ENCODE measurements at regions not wholly inside any gene's neighbourhood (a gene's known extent, or its start where the extent isn't known, plus 50 kb on each side); places are given as distances from the start of the nearest gene placed in this dataset.

- TF ChIP-seq ZFX (IDR thresholded peaks at IDR 0.05; ENCODE audit: borderline replicate concordance) = no peak
- no peak for TF ChIP-seq CTCF (IDR thresholded peaks at IDR 0.05)
- no peak overlapping the region for H3K27ac ChIP-seq
Measured at GRCh38 chr5:116695681-116696080, 121.1 kb upstream of the SEMA6A start.

GRCh38 chr5:116686438-116686837, 111.8 kb upstream of the SEMA6A start:
- no peak overlapping the region for H3K27ac ChIP-seq
- no peak for TF ChIP-seq ZFX (IDR thresholded peaks at IDR 0.05; ENCODE audit: borderline replicate concordance)
- no peak for TF ChIP-seq CTCF (IDR thresholded peaks at IDR 0.05)

GRCh38 chr5:116685931-116686330, 111.3 kb upstream of the SEMA6A start:
- H3K27ac ChIP-seq = no peak overlapping the region
- TF ChIP-seq CTCF (IDR thresholded peaks at IDR 0.05) (no peak), ZFX (IDR thresholded peaks at IDR 0.05; ENCODE audit: borderline replicate concordance) (no peak)

GRCh38 chr5:116685069-116685468, 110.4 kb upstream of the SEMA6A start:
- no peak overlapping the region for H3K27ac ChIP-seq

GRCh38 chr5:116681334-116682013, 106.9 kb upstream of the SEMA6A start:
- no peak overlapping the region for H3K27ac ChIP-seq
- TF ChIP-seq ZFX (IDR thresholded peaks at IDR 0.05; ENCODE audit: borderline replicate concordance) = no peak
- TF ChIP-seq CTCF (IDR thresholded peaks at IDR 0.05) = no peak

More at GRCh38 chr5:116685069-116685468, 110.4 kb upstream of the SEMA6A start:
- TF ChIP-seq CTCF (IDR thresholded peaks at IDR 0.05) = no peak
- TF ChIP-seq ZFX (IDR thresholded peaks at IDR 0.05; ENCODE audit: borderline replicate concordance) = no peak

- TF ChIP-seq CTCF (IDR thresholded peaks at IDR 0.05) = no peak
- TF ChIP-seq ZFX (IDR thresholded peaks at IDR 0.05; ENCODE audit: borderline replicate concordance) = no peak
- H3K27ac ChIP-seq = no peak overlapping the region
Measured at GRCh38 chr5:116675626-116675910, 100.9 kb upstream of the SEMA6A start.

GRCh38 chr5:116674881-116675625, 100.4 kb upstream of the SEMA6A start:
- TF ChIP-seq CTCF (IDR thresholded peaks at IDR 0.05) = no peak
- TF ChIP-seq ZFX (IDR thresholded peaks at IDR 0.05; ENCODE audit: borderline replicate concordance) = no peak
- H3K27ac ChIP-seq = no peak overlapping the region

Data from 22Rv1 (cell line).